ENCODE measurements at regions not wholly inside any gene's neighbourhood (a gene's known extent, or its start where the extent isn't known, plus 50 kb on each side); places are given as distances from the start of the nearest gene placed in this dataset.

- TF ChIP-seq TAF7 (optimal IDR thresholded peaks at IDR 0.05; ENCODE audit: borderline replicate concordance, low read depth, low read length) (no peak), GABPA (IDR thresholded peaks at IDR 0.05; ENCODE audit: borderline replicate concordance, insufficient read depth, low read length) (no peak), GTF2F1 (IDR thresholded peaks at IDR 0.05; ENCODE audit: borderline replicate concordance, low read depth, low read length) (no peak), CEBPB (IDR thresholded peaks at IDR 0.05; ENCODE audit: low read depth, low read length) (no peak), POU5F1 (IDR thresholded peaks at IDR 0.05; ENCODE audit: low read depth, low read length) (no peak), SP4 (IDR thresholded peaks at IDR 0.05; ENCODE audit: low read length) (no peak), KDM1A (IDR thresholded peaks at IDR 0.05; ENCODE audit: borderline replicate concordance, low read length) (no peak)
These were observed 950.6 kb downstream of the TYW1 start (continued) for GRCh38 chr7:67947191-67947590.

All from H1 (cell line).